ENCODE measurements at regions not wholly inside any gene's neighbourhood (a gene's known extent, or its start where the extent isn't known, plus 50 kb on each side); places are given as distances from the start of the nearest gene placed in this dataset.

DNA sequence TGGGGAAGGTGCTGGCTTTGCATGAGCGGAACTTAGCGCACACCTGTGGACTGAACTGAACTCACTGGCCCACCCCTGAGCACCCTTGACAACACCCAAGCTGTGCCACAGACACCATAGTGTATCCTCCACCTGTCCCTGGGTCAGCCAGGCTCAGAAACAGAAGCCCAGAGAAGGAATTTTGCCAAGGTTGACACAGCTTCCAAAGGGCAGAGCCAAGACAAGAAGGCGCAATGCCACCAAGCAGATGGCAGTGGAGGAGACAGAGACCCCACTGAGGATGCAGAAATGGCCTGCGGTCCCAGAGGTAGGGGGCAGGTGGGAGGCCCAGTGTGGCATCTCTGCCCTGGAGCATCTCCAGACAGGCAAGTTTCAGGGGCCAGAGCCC, 169.0 kb downstream of the ENGASE start:
- TF ChIP-seq, protein P1, sequence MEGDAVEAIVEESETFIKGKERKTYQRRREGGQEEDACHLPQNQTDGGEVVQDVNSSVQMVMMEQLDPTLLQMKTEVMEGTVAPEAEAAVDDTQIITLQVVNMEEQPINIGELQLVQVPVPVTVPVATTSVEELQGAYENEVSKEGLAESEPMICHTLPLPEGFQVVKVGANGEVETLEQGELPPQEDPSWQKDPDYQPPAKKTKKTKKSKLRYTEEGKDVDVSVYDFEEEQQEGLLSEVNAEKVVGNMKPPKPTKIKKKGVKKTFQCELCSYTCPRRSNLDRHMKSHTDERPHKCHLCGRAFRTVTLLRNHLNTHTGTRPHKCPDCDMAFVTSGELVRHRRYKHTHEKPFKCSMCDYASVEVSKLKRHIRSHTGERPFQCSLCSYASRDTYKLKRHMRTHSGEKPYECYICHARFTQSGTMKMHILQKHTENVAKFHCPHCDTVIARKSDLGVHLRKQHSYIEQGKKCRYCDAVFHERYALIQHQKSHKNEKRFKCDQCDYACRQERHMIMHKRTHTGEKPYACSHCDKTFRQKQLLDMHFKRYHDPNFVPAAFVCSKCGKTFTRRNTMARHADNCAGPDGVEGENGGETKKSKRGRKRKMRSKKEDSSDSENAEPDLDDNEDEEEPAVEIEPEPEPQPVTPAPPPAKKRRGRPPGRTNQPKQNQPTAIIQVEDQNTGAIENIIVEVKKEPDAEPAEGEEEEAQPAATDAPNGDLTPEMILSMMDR (IDR thresholded peaks at IDR 0.05), result no peak
- TF ChIP-seq POLR2A (IDR thresholded peaks at IDR 0.05) (no peak), POLR2AphosphoS5 (IDR thresholded peaks at IDR 0.05) (no peak)

Data from prostate gland (tissue), 2 donors.